Stimulated activated CD4-positive, alpha-beta T cell treated with anti-CD3 and anti-CD28 coated beads, Interleukin-4, amount 100 ng/mL, for 24 hours (primary cell): ENCODE measurements at regions not wholly inside any gene's neighbourhood (a gene's known extent, or its start where the extent isn't known, plus 50 kb on each side); places are given as distances from the start of the nearest gene placed in this dataset.

Experiments used
- DNase-seq: peaks from one replicate; pipeline ENCODE4 v3.0.0-alpha.2; 2020

GRCh38 chr15:31151301-31152233 is 50.0 kb upstream of the TRPM1 start:
- DNase-seq: no peak

GRCh38 chr15:31153531-31153930 is 52.0 kb upstream of the TRPM1 start:
- DNase-seq: no peak

GRCh38 chr15:31155151-31155550 is 53.6 kb upstream of the TRPM1 start:
- DNase-seq: no peak

GRCh38 chr15:31156226-31156625 is 54.7 kb upstream of the TRPM1 start:
- DNase-seq: no peak

GRCh38 chr15:31156808-31157207 is 55.3 kb upstream of the TRPM1 start:
- no peak for DNase-seq

- DNase-seq: no peak
These were observed 56.1 kb upstream of the TRPM1 start for GRCh38 chr15:31157644-31158069.

- DNase-seq: no peak
These were observed 57.5 kb upstream of the TRPM1 start for GRCh38 chr15:31158858-31159569.

GRCh38 chr15:31159837-31160236 is 58.3 kb upstream of the TRPM1 start:
- no peak for DNase-seq

GRCh38 chr15:31160297-31160696 is 58.8 kb upstream of the TRPM1 start:
- no peak for DNase-seq

- DNase-seq: no peak
These were observed 59.4 kb upstream of the TRPM1 start for GRCh38 chr15:31160740-31161495.

GRCh38 chr15:31161951-31162350 is 60.4 kb upstream of the TRPM1 start:
- DNase-seq: no peak

- no peak for DNase-seq
These were observed 61.4 kb upstream of the TRPM1 start for GRCh38 chr15:31162721-31163510.

- DNase-seq: no peak
These were observed 62.4 kb upstream of the TRPM1 start for GRCh38 chr15:31163769-31164572.

GRCh38 chr15:31164573-31164912 is 63.0 kb upstream of the TRPM1 start:
- no peak for DNase-seq

- DNase-seq: no peak
These were observed 68.0 kb upstream of the TRPM1 start for GRCh38 chr15:31169558-31169957.

GRCh38 chr15:31171731-31172130 is 70.2 kb upstream of the TRPM1 start:
- DNase-seq: no peak

- no peak for DNase-seq
These were observed 71.1 kb upstream of the TRPM1 start for GRCh38 chr15:31172606-31173005.

- DNase-seq: no peak
These were observed 72.4 kb upstream of the TRPM1 start for GRCh38 chr15:31173790-31174450.

- no peak for DNase-seq
These were observed 74.0 kb upstream of the TRPM1 start for GRCh38 chr15:31175484-31175883.

- DNase-seq: no peak
These were observed 76.4 kb upstream of the TRPM1 start for GRCh38 chr15:31177951-31178350.

GRCh38 chr15:31178705-31179104 is 77.2 kb upstream of the TRPM1 start:
- no peak for DNase-seq
